Inflammatory macrophage treated with lipopolysaccharide for 4 hours (primary cell): ENCODE measurements at regions not wholly inside any gene's neighbourhood (a gene's known extent, or its start where the extent isn't known, plus 50 kb on each side); places are given as distances from the start of the nearest gene placed in this dataset.
A peak's percentile ranks its signal among the peaks of the same experiment; 100 is the strongest.

ENCODE experiments used
- DNase-seq: peaks from one replicate; pipeline ENCODE4 v3.0.0-alpha.2; 2020

- no peak for DNase-seq
Measured at GRCh38 chr3:177979703-177980102, 556.5 kb upstream of the KCNMB2 start.

- no peak for DNase-seq
Measured at GRCh38 chr3:177981576-177981975, 554.7 kb upstream of the KCNMB2 start.

- no peak for DNase-seq
Measured at GRCh38 chr3:177982034-177982433, 554.2 kb upstream of the KCNMB2 start.

- no peak for DNase-seq
Measured at GRCh38 chr3:177983320-177983719, 552.9 kb upstream of the KCNMB2 start.

GRCh38 chr3:177992993-177993970 is 543.0 kb upstream of the KCNMB2 start:
- DNase-seq, result no peak

- DNase-seq, result peak; percentile 66
Measured at GRCh38 chr3:177994976-177995375, 541.3 kb upstream of the KCNMB2 start.

- no peak for DNase-seq
Measured at GRCh38 chr3:177995381-177996085, 540.7 kb upstream of the KCNMB2 start.

- DNase-seq, result peak; percentile 85
Measured at GRCh38 chr3:178001670-178002101, 534.5 kb upstream of the KCNMB2 start.

- DNase-seq, result no peak
Measured at GRCh38 chr3:178002113-178002512, 534.1 kb upstream of the KCNMB2 start.

- peak; percentile 75 for DNase-seq
Measured at GRCh38 chr3:178003756-178004155, 532.5 kb upstream of the KCNMB2 start.

- DNase-seq, result no peak
Measured at GRCh38 chr3:178005961-178006360, 530.3 kb upstream of the KCNMB2 start.

GRCh38 chr3:178010306-178010705 is 525.9 kb upstream of the KCNMB2 start:
- peak; percentile 68 for DNase-seq

- no peak for DNase-seq
Measured at GRCh38 chr3:178019645-178020044, 516.6 kb upstream of the KCNMB2 start.

GRCh38 chr3:178022599-178022998 is 513.6 kb upstream of the KCNMB2 start:
- no peak for DNase-seq

- no peak for DNase-seq
Measured at GRCh38 chr3:178028933-178029332, 507.3 kb upstream of the KCNMB2 start.

- DNase-seq, result no peak
Measured at GRCh38 chr3:178036451-178037144, 499.6 kb upstream of the KCNMB2 start.

GRCh38 chr3:178041931-178042330 is 494.3 kb upstream of the KCNMB2 start:
- DNase-seq, result no peak

- DNase-seq, result no peak
Measured at GRCh38 chr3:178042376-178042775, 493.9 kb upstream of the KCNMB2 start.

GRCh38 chr3:178043084-178043483 is 493.2 kb upstream of the KCNMB2 start:
- no peak for DNase-seq

- DNase-seq, result no peak
Measured at GRCh38 chr3:178044320-178044719, 491.9 kb upstream of the KCNMB2 start.

- no peak for DNase-seq
Measured at GRCh38 chr3:178047496-178047895, 488.7 kb upstream of the KCNMB2 start.

GRCh38 chr3:178048768-178049167 is 487.5 kb upstream of the KCNMB2 start:
- no peak for DNase-seq

- DNase-seq, result no peak
Measured at GRCh38 chr3:178054471-178054870, 481.8 kb upstream of the KCNMB2 start.
